ENCODE measurements at regions not wholly inside any gene's neighbourhood (a gene's known extent, or its start where the extent isn't known, plus 50 kb on each side); places are given as distances from the start of the nearest gene placed in this dataset.

GRCh38 chr5:145682197-145682899, 152.8 kb downstream of the PRELID2 start (continued):
- TF ChIP-seq, protein P1, sequence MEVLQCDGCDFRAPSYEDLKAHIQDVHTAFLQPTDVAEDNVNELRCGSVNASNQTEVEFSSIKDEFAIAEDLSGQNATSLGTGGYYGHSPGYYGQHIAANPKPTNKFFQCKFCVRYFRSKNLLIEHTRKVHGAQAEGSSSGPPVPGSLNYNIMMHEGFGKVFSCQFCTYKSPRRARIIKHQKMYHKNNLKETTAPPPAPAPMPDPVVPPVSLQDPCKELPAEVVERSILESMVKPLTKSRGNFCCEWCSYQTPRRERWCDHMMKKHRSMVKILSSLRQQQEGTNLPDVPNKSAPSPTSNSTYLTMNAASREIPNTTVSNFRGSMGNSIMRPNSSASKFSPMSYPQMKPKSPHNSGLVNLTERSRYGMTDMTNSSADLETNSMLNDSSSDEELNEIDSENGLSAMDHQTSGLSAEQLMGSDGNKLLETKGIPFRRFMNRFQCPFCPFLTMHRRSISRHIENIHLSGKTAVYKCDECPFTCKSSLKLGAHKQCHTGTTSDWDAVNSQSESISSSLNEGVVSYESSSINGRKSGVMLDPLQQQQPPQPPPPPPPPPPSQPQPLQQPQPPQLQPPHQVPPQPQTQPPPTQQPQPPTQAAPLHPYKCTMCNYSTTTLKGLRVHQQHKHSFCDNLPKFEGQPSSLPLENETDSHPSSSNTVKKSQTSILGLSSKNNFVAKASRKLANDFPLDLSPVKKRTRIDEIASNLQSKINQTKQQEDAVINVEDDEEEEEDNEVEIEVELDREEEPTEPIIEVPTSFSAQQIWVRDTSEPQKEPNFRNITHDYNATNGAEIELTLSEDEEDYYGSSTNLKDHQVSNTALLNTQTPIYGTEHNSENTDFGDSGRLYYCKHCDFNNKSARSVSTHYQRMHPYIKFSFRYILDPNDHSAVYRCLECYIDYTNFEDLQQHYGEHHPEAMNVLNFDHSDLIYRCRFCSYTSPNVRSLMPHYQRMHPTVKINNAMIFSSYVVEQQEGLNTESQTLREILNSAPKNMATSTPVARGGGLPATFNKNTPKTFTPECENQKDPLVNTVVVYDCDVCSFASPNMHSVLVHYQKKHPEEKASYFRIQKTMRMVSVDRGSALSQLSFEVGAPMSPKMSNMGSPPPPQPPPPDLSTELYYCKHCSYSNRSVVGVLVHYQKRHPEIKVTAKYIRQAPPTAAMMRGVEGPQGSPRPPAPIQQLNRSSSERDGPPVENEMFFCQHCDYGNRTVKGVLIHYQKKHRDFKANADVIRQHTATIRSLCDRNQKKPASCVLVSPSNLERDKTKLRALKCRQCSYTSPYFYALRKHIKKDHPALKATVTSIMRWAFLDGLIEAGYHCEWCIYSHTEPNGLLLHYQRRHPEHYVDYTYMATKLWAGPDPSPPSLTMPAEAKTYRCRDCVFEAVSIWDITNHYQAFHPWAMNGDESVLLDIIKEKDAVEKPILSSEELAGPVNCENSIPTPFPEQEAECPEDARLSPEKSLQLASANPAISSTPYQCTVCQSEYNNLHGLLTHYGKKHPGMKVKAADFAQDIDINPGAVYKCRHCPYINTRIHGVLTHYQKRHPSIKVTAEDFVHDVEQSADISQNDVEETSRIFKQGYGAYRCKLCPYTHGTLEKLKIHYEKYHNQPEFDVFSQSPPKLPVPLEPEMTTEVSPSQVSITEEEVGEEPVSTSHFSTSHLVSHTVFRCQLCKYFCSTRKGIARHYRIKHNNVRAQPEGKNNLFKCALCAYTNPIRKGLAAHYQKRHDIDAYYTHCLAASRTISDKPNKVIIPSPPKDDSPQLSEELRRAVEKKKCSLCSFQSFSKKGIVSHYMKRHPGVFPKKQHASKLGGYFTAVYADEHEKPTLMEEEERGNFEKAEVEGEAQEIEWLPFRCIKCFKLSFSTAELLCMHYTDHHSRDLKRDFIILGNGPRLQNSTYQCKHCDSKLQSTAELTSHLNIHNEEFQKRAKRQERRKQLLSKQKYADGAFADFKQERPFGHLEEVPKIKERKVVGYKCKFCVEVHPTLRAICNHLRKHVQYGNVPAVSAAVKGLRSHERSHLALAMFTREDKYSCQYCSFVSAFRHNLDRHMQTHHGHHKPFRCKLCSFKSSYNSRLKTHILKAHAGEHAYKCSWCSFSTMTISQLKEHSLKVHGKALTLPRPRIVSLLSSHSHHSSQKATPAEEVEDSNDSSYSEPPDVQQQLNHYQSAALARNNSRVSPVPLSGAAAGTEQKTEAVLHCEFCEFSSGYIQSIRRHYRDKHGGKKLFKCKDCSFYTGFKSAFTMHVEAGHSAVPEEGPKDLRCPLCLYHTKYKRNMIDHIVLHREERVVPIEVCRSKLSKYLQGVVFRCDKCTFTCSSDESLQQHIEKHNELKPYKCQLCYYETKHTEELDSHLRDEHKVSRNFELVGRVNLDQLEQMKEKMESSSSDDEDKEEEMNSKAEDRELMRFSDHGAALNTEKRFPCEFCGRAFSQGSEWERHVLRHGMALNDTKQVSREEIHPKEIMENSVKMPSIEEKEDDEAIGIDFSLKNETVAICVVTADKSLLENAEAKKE (CRISPR knock-in tag; IDR thresholded peaks at IDR 0.05) = no peak
- TF ChIP-seq JUNB (IDR thresholded peaks at IDR 0.05; ENCODE audit: unreplicated experiment) = no peak
- no peak for TF ChIP-seq ZNF114 (CRISPR knock-in tag; IDR thresholded peaks at IDR 0.05)

- Mint-ChIP-seq H3K27me3 (ENCODE audit: insufficient read depth, low read depth, poor library complexity) (no peaks in the 10 kb centered on the region), H3K27ac (peak overlapping the region; percentile 81; the same call in 1 of the 2 replicates)
- H3F3A ChIP-seq (replicated peaks; ENCODE audit: low read depth) = no peaks in the 10 kb centered on the region
These were observed 153.5 kb downstream of the PRELID2 start for GRCh38 chr5:145681686-145682085.

More at GRCh38 chr5:145681686-145682085, 153.5 kb downstream of the PRELID2 start:
- H3K27me3 ChIP-seq (ENCODE audit: insufficient read depth) = no peaks in the 10 kb centered on the region
- H3K79me2 ChIP-seq (replicated peaks; ENCODE audit: insufficient read depth) = no peaks in the 10 kb centered on the region
- H2AFZ ChIP-seq = peak overlapping the region; percentile 70; the same call in 1 of the 2 replicates
- no peaks in the 10 kb centered on the region for H3K4me1 ChIP-seq (ENCODE audit: insufficient read depth)
- ATAC-seq (peak; percentile 95), DNase-seq (ENCODE audit: low spot score) (peak; percentile 79)
- H3K4me3 Mint-ChIP-seq = no peak overlapping the region
- H3K36me3 ChIP-seq (ENCODE audit: insufficient read depth) = no peaks in the 10 kb centered on the region
- no peak for TF ChIP-seq ZNF331 (CRISPR knock-in tag; IDR thresholded peaks at IDR 0.05; ENCODE audit: low read depth)
- TF ChIP-seq, protein P1 (CRISPR knock-in tag; IDR thresholded peaks at IDR 0.05) = no peak
- peak; percentile 90 for TF ChIP-seq CTCF (conservative IDR thresholded peaks at IDR 0.05; ENCODE audit: low read depth in 2 of 2)
- no peak for TF ChIP-seq EZH2phosphoT487 (IDR thresholded peaks at IDR 0.05; ENCODE audit: unreplicated experiment)
- no peaks in the 10 kb centered on the region for H4K20me1 ChIP-seq (replicated peaks; ENCODE audit: insufficient read depth)
- H3K9me2 ChIP-seq (ENCODE audit: insufficient read depth) = 0 out of 2 replicates have a peak, but pooled peaks cover 3% of the 10 kb centered on the region
- peaks cover 6% of the 10 kb centered on the region; the same call in 2 of the 3 replicates for H3K4me1 Mint-ChIP-seq
- no peak overlapping the region; the same call in 1 of the 2 replicates for H3K4me2 ChIP-seq
- H3K4me3 ChIP-seq = no peak overlapping the region
- no peak overlapping the region for H3K27ac ChIP-seq (ENCODE audit: low read depth)
- no peaks in the 10 kb centered on the region for H3K36me3 Mint-ChIP-seq (ENCODE audit: low read depth)
- no peaks in the 10 kb centered on the region; the same call in 2 of the 3 replicates for H3K9me3 Mint-ChIP-seq

All from GM23338 (cell line).